DND-41 (cell line): ENCODE measurements at regions not wholly inside any gene's neighbourhood (a gene's known extent, or its start where the extent isn't known, plus 50 kb on each side); places are given as distances from the start of the nearest gene placed in this dataset.

Source experiments
- EZH2 ChIP-seq: IDR thresholded peaks from 3 replicates; pipeline ENCODE4 v1.6.1; 2012; ENCODE audit warnings: borderline replicate concordance, low read depth, mild to moderate bottlenecking, moderate library complexity, low read length, inconsistent platforms; ENCODE audit not compliant: severe bottlenecking
- TF ChIP-seq, protein P1 (sequence below): IDR thresholded peaks from 2 replicates; pipeline ENCODE4 v1.5.1; 2012; ENCODE audit warnings: borderline replicate concordance, low read length, moderate library complexity, mild to moderate bottlenecking; ENCODE audit not compliant: poor library complexity, severe bottlenecking; ENCODE audit errors: extremely low read depth

GRCh38 chr11:100624346-100624745, 62.7 kb upstream of the ARHGAP42 start:
- TF ChIP-seq, protein P1, sequence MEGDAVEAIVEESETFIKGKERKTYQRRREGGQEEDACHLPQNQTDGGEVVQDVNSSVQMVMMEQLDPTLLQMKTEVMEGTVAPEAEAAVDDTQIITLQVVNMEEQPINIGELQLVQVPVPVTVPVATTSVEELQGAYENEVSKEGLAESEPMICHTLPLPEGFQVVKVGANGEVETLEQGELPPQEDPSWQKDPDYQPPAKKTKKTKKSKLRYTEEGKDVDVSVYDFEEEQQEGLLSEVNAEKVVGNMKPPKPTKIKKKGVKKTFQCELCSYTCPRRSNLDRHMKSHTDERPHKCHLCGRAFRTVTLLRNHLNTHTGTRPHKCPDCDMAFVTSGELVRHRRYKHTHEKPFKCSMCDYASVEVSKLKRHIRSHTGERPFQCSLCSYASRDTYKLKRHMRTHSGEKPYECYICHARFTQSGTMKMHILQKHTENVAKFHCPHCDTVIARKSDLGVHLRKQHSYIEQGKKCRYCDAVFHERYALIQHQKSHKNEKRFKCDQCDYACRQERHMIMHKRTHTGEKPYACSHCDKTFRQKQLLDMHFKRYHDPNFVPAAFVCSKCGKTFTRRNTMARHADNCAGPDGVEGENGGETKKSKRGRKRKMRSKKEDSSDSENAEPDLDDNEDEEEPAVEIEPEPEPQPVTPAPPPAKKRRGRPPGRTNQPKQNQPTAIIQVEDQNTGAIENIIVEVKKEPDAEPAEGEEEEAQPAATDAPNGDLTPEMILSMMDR: no peak
- no peak for TF ChIP-seq EZH2
